SK-N-MC (cell line): ENCODE measurements at regions not wholly inside any gene's neighbourhood (a gene's known extent, or its start where the extent isn't known, plus 50 kb on each side); places are given as distances from the start of the nearest gene placed in this dataset.

Source experiments
- EZH2 ChIP-seq: fragments of 200-600 bp; sonication (generic); IDR thresholded peaks from one replicate; pipeline ENCODE4 v1.6.1; 2017; ENCODE audit warnings: antibody characterized with exemption
- POLR2AphosphoS5 ChIP-seq: IDR thresholded peaks from 2 replicates; pipeline ENCODE4 v1.6.1; 2012; ENCODE audit warnings: mild to moderate bottlenecking, low read depth, low read length, borderline replicate concordance

- no peak for TF ChIP-seq POLR2AphosphoS5
- TF ChIP-seq EZH2, result no peak
Observed at GRCh38 chr6:1162367-1163275, 149.3 kb upstream of the FOXQ1 start.
